NCI-H146 treated with DMSO at 0.1 percent for 48 hours (cell line): ENCODE measurements at regions not wholly inside any gene's neighbourhood (a gene's known extent, or its start where the extent isn't known, plus 50 kb on each side); places are given as distances from the start of the nearest gene placed in this dataset.
"Not testable (repeated sequence)": the region's sequence is repeated elsewhere in the genome, so short reads cannot be mapped to it uniquely, and the experiment has no call there.

Experiments
- DNase-seq: peaks from one replicate; lab custom pipeline; 2025; ENCODE audit not compliant: unreplicated experiment; lab: John Stamatoyannopoulos, UW

DNA sequence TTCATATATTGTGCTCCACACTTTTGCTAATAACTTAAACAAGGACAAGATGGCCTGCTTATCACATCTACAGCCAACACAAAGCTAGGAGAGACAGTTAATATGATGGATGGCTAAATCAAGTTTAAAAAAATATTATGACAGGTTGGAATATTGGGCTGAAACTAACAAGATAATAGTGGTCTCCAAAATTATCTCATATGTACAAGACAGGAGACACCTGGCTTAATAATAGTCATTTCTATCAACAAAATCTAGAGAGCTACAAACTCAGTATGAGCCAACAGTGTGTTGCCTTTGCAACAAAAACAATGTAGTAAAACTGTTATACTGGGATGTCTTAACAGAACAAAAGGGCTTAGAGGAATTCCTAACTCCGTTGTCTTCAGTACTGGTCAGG lies 317.1 kb upstream of the COL8A1 start:
- DNase-seq = no peak

DNA sequence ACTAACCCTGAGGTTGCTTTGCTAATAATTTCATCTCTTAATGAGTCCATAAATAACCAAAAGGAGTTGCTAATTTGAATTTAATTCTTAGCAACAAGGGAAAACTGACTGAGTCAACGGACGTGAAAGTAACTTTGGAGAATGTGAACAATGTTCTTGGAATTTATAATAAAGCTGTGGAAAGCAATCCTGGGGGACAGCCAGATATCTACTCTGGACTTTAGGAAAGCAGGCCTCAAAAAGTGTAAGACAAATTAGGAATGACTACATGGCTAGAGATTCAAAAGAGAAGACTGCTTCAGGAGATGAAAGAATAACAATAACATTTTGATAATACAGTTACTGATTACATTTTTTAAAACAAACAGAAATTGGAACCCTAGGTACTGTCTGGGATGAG lies 318.4 kb upstream of the COL8A1 start:
- no peak for DNase-seq

DNA sequence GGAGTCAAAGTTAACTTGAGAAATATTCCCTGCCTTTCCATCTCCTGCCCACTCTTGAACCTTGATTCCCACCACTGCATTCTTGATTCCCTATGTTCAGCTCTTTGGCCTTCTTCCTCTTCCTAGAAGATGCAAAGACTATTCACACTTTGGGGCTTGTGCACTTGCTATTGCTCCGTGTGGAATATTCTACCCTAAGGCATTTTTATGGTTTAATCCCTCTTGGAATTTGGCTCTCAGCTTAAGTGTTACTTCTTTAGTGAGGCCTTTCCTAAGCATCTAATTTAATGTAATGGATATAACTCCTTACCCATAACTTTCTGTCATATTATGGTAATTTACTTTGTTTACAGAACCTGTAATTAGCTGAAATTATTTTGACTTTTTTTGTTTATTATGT lies 318.9 kb upstream of the COL8A1 start:
- DNase-seq = no peak

DNA sequence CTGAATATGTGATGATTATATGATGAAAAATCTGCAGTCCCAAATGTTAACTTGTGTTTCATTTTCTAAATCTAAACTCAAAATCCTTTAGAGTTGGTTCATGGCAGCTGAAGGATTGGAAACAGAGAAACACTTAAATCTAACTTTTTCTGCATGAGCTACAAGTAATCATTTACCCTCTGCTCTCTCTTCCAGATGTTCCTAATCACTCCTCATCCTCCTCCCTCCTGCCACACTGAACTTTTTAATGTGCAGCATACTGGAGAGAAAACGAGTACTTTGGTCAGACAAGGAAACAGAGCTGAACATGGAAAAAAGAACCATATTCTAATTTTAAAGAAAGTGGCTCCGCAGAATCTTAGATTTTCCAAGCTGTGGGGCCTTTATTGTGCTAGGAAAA lies 321.2 kb upstream of the COL8A1 start:
- DNase-seq = no peak

DNA sequence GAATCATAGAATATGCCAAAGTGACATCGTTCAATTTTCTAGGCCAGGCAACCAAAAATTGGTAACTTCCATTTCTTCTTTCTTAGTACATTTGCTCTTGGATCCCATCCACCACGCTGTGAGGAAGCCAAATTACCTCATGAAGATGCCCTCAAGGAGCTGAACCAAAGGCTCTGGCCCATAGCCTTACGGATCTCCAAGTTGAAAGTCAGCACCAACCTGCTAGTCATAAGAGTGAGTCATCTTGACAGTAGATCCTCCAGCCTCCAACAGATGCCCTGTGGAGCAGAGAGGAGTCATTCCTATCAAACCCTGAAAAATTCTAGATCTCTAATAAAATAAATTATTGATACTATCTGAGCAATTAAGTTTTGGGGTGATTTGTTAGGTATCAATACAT lies 322.5 kb upstream of the COL8A1 start:
- no peak for DNase-seq

DNA sequence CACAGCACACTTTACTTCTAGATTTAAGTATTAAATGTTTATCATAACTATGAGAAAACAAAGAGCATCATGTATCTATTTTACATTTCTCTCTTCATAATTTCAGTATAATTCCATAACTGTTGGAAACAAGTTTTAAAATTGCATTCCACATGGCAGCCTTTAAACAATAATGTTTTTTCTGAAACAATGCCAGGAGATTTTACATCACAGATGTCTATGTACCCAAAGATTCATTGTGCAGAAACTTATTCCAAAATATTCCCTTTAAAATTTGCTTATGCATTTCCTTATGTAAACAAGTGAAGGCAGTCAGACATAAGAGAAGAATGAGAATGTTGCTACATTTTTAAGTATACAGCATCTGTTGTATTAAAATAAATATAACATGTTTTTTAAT lies 324.9 kb upstream of the COL8A1 start:
- DNase-seq = no peak

DNA sequence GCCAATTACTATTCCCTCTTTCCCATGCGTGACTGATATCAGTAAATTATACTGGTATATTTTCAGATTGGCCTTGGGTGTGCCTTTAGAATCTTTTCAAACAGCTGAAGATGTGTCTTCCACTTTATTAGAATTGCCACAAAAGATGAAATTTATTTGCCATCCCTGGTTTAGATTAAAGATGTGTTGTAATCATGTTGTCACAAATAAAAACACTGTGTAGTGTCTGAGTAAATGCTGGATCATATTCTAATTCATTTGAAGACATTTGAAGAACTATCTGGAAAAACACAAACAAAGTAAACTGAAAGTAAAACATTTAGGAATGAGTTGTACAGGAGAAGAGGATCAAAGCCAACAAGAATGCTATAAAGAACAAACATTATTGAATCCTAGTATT lies 339.7 kb upstream of the COL8A1 start:
- DNase-seq = no peak

DNA sequence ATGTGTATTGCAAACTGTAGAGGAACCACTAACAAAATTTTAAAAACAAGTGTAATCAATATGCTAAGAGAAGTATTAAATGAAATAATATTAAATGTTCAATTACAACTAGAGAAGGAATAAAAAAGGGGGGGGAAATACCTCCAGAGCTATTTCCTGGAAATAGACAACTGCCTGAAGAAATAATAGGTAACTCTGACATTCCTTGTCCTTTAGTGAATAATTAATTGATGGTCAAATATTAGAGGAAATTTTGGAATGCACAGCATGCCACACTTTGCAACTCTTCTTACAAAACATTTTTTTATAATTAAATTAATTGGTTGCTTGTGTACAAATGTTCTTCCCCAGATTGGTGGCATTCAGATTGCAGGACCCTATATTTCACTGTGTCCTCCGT lies 342.6 kb upstream of the COL8A1 start:
- DNase-seq = no peak

DNA sequence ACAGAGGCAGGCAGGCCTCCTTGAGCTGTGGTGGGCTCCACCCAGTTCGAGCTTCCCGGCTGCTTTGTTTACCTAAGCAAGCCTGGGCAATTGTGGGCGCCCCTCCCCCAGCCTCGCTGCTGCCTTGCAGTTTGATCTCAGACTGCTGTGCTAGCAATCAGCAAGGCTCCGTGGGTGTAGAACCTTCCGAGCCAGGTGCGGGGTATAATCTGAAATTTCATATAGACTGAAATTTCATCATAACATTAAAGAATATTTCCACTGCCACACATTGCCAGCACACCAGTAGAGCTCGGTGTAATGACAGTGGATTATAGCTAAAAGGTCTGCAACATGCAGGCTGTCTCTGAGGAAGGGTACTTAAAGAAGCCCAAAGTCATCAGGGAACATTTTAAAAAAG lies 344.3 kb upstream of the COL8A1 start:
- not testable (repeated sequence) for DNase-seq

DNA sequence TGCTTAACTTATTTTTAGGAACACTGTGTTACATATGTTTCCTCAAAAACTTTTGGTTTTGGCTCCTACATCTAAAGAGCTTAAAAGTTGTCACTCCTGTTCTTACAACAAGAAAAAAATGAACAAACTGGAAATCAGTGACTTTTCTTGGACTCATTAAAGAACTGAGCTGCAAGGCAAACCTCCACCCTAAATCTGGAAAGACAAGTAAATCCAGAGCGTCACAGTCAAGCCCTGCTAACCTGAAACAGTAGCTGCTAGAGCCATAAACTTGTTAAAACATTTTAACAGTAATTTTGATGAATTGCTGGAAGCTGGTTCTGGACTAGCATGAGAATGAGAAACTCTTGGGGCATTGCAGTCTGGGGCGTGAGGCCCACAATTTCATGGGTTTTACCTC lies 350.5 kb upstream of the COL8A1 start:
- no peak for DNase-seq

DNA sequence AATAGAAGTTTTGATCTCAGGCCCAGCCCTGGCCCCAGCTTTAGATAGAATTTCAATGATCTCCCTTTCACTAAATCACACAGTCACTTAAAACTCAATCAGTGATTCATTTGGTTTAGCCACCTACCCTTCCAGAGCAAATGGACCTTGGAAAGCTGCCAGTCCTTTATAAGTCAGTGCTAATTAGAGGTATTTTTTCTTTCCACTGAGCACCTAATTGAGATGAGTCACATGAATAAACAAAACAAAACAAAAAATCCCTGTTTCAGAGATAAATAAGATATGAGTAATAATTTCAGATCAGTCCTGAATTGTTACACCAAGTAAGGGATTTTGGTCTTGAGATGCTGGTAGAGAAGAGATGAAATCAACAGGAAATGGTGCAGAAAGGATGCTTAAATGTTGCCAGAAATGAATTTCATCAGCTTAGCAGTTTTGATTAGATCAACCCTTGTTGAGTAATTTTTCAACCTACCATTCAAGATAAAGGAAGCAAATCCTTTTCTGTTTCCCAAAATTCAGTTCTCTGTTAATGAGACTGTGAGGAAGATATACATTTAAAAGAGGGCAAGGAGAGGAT lies 352.0 kb upstream of the COL8A1 start:
- DNase-seq = no peak

DNA sequence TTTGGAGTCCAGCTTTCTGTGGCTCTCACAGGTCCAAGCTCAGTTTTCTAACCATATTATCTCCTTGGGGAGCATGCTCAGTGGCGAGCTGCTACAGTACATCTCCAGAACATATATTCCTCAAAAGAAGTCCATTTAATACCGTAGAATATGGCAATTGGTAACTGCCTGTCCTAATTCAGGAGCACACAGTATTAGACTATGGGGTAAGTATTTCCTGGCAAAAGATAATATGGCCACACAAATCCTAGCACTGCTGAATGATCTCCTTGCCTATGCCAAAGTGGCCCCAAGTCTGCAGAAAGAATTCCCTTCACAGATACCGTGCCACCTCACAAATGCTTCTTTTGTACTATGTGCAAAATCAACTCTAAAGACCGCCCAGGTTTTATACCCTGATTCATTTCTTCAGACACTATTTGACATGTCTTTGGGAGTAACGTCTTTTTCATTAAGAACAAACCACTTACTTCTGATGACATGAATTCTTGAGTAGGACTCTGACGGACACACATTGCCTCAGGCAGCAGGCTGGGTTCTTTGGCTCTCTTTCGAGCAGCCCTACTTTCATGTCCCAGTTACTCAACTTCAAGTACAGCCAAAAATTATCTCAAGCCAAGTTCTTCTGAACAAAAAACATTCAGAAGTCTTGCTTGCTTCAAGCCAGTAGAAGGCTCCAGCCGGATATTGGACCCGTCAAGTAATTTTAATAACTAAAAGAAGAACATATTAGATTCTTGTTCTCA lies 368.3 kb upstream of the DCBLD2 start:
- no peak for DNase-seq

DNA sequence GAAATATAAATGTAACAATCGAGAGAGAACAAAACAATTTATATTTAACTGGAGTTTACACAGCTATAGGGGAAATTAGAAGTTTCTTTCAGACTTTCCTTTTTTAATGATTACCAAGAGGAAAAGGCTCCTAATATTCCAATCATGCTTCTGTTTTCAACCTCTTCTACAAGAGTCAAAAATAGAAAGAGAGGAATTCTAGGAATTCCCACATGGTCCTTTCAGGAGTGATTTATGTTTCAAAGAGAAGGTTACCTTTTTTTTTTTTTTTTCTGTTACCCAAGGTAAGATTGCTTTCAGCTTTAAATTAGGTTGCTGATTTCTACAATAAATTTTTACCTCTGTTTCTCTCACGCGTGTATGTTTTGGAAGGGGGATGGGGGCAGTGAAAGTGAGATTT lies 355.3 kb upstream of the DCBLD2 start:
- no peak for DNase-seq

DNA sequence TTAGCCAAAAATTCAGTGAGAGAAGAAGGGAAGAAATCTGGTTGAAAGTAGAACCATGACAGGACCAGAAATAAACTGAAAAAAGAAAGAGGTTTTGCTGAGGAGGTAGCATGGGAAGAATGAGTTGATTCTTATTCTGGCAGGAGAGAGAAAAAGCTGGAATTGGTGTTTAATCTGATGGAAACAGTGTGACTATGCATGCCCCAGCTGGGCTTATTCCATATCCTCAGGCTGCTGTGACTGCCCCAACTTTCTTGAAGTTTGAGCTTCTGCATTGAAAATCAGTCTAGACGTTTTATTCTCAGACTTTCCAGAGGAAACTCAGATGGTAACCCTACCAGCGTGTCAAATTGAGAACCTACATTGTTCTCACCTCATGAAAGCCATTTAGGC lies 352.5 kb upstream of the DCBLD2 start:
- DNase-seq = no peak

DNA sequence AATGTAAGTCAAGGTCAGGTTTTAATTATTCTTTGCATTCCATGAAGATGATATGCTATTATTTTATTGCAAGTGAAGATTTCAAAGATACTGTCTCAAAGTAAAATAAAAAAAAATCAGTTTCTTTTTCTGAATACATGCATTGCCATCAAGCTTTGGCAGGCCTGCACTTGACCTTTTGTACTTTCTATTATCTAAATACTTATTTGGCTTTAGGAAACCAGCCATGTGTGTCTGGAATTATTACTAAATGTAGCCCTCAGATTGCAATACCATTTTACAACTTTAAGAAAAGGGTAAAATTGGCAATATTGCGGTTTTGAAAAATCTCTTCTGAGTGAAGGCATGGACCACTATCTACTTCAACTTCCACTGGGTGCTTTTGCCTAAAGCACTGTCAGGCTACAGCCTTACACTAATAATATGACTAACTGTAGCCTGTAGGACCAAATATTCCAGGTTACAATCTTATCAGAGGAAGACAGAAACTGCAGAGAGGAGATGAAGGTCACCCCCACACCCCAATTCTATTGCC lies 349.4 kb upstream of the DCBLD2 start:
- DNase-seq = no peak

DNA sequence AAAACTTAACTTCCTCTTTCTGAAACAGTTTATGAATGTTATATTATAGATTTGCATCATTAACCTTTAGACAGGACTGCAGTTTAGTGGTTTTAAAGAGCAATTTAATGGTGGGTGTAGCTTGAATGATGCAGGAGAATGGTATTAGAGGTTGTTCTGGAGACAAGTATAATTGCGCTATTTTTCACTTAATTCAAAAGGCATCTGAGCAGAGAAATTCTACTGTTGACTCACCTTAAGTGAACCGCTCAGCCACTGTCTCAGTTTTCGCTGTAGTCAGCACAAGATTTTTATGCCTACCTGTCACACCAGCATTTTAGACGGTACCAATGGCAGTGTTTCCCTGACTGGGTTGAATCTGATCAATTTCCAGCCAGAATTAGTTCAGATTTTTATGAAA lies 348.8 kb upstream of the DCBLD2 start:
- no peak for DNase-seq

DNA sequence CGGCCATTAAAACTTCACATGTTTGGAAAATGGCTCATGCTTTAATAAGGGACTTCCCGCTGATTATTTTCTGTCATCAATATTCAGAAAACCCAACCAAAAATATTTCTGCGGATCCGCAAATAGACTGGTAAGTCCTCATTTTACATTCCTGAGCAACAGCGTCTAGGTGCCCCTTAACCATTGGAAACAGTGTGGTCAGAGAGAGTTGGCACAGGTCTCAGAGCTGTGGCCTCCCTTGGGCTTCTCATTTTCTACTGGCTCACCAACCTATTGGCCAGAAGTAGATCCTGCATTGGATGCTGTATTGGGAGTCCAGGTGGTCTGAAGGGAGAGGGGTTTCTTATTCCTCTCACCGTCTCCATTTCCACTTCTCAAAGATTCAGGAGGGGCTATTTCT lies 348.1 kb upstream of the DCBLD2 start:
- no peak for DNase-seq

DNA sequence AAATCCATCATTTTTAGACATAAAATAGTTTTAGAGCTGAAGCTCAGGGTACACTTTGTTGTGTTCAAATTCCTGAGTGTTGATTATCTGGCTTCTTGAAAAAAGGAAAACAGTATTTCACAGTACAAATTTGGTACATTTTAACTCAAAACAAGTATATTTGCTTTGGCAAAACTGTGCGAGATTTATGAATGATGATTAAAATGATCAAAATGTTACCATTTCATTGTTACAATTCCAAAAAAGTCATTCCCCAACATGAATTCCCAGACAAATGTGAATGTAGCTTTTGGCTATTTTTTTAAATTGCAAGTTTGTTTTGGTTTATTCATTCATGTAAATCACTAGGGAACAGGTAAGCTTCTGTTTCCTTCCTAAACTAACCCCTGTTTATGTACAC lies 347.4 kb upstream of the DCBLD2 start:
- no peak for DNase-seq

DNA sequence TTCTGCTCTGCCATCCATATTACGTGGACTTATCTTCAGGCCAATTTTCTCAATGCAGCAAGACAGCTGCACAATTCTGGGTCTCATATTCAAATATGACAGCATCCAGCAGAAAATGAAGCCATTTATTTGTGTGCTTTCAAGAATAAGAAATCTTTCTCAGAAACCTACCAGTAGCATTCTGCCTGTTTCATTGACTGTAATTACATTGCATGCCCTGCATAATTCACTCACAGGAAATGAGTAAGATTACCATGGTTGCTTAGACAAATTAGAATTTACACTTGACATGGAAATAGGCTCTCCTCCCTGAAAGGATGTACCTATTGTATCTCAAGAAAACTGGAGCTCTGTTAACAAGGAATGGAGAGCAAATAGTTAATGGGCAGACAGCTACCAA lies 346.6 kb upstream of the DCBLD2 start:
- no peak for DNase-seq

DNA sequence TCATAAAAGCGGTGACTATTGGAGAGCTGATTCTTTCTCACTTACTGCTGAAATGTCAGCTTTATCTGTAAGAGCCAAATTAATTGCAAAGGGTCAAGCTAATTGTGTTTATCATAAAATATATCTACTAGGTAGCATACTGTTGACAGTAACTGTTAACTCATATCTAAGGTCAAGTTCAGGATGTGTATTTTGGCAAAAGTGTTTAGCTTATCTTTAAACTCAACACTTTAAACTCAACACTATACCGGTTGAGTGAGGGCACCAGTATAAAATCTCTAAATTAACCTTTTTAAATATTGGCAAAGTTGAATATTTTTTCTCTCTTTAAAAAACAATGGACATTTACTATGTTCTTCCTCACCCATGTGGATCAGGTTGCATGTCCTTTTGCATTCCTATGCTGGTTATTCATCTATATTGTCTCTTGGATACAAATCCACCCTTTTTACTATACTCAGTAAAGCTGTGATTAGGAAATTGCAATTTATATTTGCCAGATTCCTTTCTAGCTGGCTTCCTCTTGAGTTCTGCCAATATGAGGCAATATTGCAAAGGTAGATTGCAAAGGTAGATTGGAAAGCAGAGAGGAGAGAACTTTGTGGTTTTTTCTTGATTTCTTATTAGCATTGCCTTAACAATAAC lies 344.6 kb upstream of the DCBLD2 start:
- no peak for DNase-seq

DNA sequence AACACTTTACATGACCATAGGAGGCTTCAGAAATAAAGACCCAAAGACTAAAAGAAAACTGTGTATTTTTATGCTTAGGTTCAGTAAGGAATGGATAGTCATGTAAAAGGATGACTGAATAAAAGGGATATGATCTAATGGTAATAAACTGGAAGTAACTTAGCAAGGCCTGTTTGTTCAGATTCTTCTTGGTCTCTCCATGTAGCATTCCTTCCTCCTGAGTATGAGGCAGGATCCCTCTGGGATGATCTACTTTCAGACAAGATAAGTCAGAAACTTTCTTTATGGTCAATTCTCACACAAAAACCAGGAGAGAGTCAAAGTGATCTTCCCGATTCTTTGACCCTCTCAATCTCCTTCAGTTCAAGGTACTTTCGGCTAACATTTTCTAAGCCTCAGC lies 340.8 kb upstream of the DCBLD2 start:
- DNase-seq = no peak

DNA sequence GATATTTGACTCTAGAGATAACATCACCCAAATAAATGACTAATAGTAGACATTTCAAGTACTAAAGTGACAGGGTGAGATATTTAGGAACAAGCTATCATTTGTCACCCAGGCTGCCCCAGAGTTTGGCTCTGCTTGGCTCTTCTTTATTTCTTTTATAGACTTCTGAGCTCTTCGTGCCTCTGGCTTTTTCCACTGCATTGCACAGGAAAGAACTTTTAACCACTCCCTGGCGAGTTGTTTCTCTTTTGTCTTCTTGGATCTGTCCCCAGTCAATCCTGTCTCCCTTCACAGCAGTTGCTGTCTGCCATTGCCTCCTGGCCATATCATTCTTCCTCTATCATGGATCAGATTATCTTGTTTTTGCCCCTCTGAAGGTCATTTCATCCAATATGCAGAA lies 339.2 kb upstream of the DCBLD2 start:
- no peak for DNase-seq
